ENCODE measurements at regions not wholly inside any gene's neighbourhood (a gene's known extent, or its start where the extent isn't known, plus 50 kb on each side); places are given as distances from the start of the nearest gene placed in this dataset.

GRCh38 chr7:15915686-15916293, 229.3 kb upstream of the MEOX2 start:
- no peak for DNase-seq (ENCODE audit: low read depth)

GRCh38 chr7:15914611-15915010, 228.1 kb upstream of the MEOX2 start:
- no peak for DNase-seq (ENCODE audit: low read depth)

- no peak for DNase-seq (ENCODE audit: low read depth)
These were observed 220.0 kb upstream of the MEOX2 start for GRCh38 chr7:15906436-15906835.

- no peak for DNase-seq (ENCODE audit: low read depth)
These were observed 219.0 kb upstream of the MEOX2 start for GRCh38 chr7:15905251-15906040.

GRCh38 chr7:15891151-15891881, 204.8 kb upstream of the MEOX2 start:
- DNase-seq (ENCODE audit: low read depth) = no peak

- no peak for DNase-seq (ENCODE audit: low read depth)
These were observed 203.0 kb upstream of the MEOX2 start for GRCh38 chr7:15889507-15889906.

GRCh38 chr7:15888090-15888489, 201.6 kb upstream of the MEOX2 start:
- DNase-seq (ENCODE audit: low read depth) = no peak

- DNase-seq (ENCODE audit: low read depth) = no peak
These were observed 200.1 kb upstream of the MEOX2 start for GRCh38 chr7:15886626-15887025.

- no peak for DNase-seq (ENCODE audit: low read depth)
These were observed 199.2 kb upstream of the MEOX2 start for GRCh38 chr7:15885678-15886077.

- no peak for DNase-seq (ENCODE audit: low read depth)
These were observed 188.3 kb upstream of the MEOX2 start for GRCh38 chr7:15874774-15875173.

GRCh38 chr7:15870347-15870746, 183.9 kb upstream of the MEOX2 start:
- DNase-seq (ENCODE audit: low read depth) = no peak

GRCh38 chr7:15867441-15867840, 181.0 kb upstream of the MEOX2 start:
- no peak for DNase-seq (ENCODE audit: low read depth)

GRCh38 chr7:15866753-15867152, 180.3 kb upstream of the MEOX2 start:
- no peak for DNase-seq (ENCODE audit: low read depth)

GRCh38 chr7:15864626-15864991, 178.1 kb upstream of the MEOX2 start:
- DNase-seq (ENCODE audit: low read depth) = no peak

GRCh38 chr7:15863951-15864625, 177.6 kb upstream of the MEOX2 start:
- no peak for DNase-seq (ENCODE audit: low read depth)

GRCh38 chr7:15862781-15863165, 176.3 kb upstream of the MEOX2 start:
- DNase-seq (ENCODE audit: low read depth) = no peak

GRCh38 chr7:15862016-15862780, 175.7 kb upstream of the MEOX2 start:
- no peak for DNase-seq (ENCODE audit: low read depth)

GRCh38 chr7:15860264-15860949, 173.9 kb upstream of the MEOX2 start:
- no peak for DNase-seq (ENCODE audit: low read depth)

- DNase-seq (ENCODE audit: low read depth) = no peak
These were observed 170.5 kb upstream of the MEOX2 start for GRCh38 chr7:15857026-15857425.

- DNase-seq (ENCODE audit: low read depth) = no peak
These were observed 169.8 kb upstream of the MEOX2 start for GRCh38 chr7:15856311-15856710.

GRCh38 chr7:15855525-15856109, 169.1 kb upstream of the MEOX2 start:
- no peak for DNase-seq (ENCODE audit: low read depth)
